Fibroblast of the aortic adventitia (primary cell): ENCODE measurements at regions not wholly inside any gene's neighbourhood (a gene's known extent, or its start where the extent isn't known, plus 50 kb on each side); places are given as distances from the start of the nearest gene placed in this dataset.

Experiments used
- DNase-seq: peaks from one replicate; pipeline ENCODE4 v3.0.0-alpha.2; 2010; ENCODE audit warnings: low read depth
- H3K4me3 ChIP-seq: 2 replicates; pipeline ENCODE4 v1.5.1; 2011; ENCODE audit warnings: low read depth, mild to moderate bottlenecking, control low read depth, low read length, moderate library complexity
- CTCF ChIP-seq: IDR thresholded peaks from 2 replicates; pipeline ENCODE4 v1.5.1; 2011; ENCODE audit warnings: mild to moderate bottlenecking, low read length, control low read depth, inconsistent platforms; ENCODE audit not compliant: insufficient read depth

DNA sequence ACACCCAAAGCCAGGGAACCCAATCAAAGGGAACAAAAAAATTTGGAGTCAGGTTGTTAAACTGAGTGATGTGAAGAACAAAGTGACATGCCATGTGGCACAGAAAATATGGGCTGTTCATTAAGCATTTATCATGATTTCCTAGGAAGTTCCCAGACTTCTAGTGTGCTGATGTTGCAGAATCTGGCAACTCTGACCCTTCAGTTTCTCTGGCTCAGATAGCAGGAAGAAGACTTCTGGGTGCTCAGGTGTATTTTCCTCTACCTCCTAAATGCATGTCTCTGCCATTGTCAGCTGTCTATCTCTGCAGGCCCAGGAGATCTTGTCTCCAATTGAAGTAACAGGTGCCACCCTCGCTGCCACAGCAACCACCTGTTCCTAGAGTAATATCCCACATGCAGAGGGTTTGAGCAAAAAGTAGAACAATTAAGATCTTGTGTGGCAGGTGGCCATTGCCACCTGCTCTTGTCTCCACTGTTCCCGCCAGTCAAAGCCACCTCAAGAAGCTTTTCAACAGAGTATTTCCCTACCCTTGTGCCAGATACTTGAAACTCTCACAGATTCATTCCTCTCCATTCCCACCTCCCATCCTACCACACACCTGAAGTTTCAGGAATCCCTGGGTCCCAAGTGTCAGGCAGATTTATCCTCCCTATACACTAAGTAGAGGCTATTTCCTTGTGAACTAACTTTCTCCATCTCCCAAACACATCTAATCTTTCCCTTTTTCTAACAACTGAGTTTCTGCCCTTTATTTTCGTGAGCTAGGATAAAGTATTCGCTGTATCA, 533.7 kb upstream of the CHAC2 start:
- TF ChIP-seq CTCF: no peak
- no peak for DNase-seq
- no peak overlapping the region for H3K4me3 ChIP-seq

DNA sequence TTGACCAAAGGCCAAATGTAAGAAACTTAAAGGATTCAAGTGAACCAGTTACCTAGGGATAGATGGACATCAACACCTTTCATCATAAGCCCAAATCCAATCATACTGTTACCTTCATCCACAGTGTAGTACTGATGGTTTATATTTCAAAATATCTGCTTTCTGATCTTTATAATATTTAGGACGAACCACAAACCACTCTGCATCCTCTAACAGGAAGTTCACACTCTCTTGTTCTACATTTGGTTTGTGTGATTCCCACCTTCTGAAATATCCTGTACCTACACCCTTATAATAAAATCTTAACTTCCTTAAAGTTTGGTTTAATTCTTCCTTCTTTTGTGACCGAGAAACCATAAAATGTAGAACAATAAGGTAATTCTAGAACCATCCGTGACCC, 535.7 kb upstream of the CHAC2 start:
- TF ChIP-seq CTCF: no peak
- no peak overlapping the region for H3K4me3 ChIP-seq
- DNase-seq: no peak

DNA sequence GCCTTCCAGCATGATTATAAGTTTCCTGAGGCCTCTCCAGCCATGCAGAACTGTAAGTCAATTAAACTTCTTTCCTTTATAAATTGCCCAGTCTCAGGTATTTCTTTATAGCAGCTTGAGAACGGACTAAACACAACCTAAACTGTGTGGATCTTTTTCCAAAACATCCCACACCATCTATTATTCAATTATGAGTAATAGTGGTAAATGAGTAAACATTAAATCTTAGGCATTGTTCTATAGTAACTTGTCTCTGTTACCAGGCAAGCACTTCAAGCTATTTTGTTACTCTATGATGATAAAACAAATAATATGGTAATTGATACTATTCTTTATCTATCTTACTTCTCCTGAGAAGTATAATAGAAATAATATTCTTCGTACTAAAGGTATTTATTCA, 536.9 kb upstream of the CHAC2 start:
- H3K4me3 ChIP-seq: no peak overlapping the region
- DNase-seq: no peak
- no peak for TF ChIP-seq CTCF

DNA sequence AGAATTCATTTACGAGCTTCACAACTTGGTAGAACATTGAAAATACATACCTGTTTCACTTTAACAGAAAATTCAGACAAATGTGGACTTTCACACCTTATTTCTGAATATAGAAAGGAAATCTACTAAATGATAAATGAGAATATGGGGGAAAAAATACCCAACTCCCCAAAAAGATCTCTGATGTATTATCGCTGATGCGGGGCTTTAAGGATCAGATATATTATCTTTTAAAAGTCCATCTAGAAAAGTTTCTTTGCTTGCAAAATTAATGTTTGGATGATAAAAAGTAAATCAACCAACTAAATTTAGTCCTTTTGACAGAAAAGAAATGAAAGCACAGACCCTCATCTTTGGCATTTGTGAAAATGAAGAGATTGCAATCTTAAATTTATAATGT, 540.1 kb upstream of the CHAC2 start:
- no peak for DNase-seq
- no peak for TF ChIP-seq CTCF
- no peak overlapping the region for H3K4me3 ChIP-seq

- no peak overlapping the region for H3K4me3 ChIP-seq
- no peak for TF ChIP-seq CTCF
- no peak for DNase-seq
These were observed 546.6 kb upstream of the CHAC2 start for GRCh38 chr2:53220969-53221368.

- TF ChIP-seq CTCF: no peak
- no peak overlapping the region for H3K4me3 ChIP-seq
- no peak for DNase-seq
These were observed 550.4 kb upstream of the CHAC2 start for GRCh38 chr2:53217250-53217649.

- no peak overlapping the region for H3K4me3 ChIP-seq
- no peak for TF ChIP-seq CTCF
- DNase-seq: no peak
These were observed 550.8 kb upstream of the CHAC2 start for GRCh38 chr2:53216805-53217204.
